ENCODE measurements at regions not wholly inside any gene's neighbourhood (a gene's known extent, or its start where the extent isn't known, plus 50 kb on each side); places are given as distances from the start of the nearest gene placed in this dataset.

DNA sequence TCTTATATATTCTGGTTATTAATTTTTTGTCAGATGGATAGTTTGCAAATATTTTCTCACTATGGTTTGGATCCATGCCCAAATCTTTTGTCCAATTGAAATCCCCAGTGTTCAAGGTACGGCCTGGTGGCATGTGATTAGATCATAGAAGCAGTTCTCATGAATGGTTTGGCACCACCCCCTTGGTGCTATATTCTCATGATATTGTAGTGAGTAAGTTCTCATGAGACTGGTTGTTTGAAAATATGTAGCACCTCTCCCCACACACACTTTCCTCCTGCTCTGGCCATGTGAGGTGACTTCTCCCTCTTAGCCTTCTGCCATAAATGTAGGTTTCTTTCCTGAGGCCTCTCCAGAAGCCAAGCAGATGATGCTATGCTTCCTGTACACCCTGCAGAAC, 107.7 kb upstream of the KYNU start:
- Histone ChIP-seq H3K4me2 (ENCODE audit: insufficient read depth in 1 of 2, low read depth in 2 of 2, low read length in 2 of 2) (no peak overlapping the region), H4K8ac (ENCODE audit: extremely low read depth, insufficient read depth, low read length) (no peak overlapping the region), H3K23me2 (ENCODE audit: low read depth, low read length) (no peaks in the 10 kb centered on the region), H3K56ac (replicated peaks; ENCODE audit: insufficient read length, low read depth, low read length) (no peak overlapping the region), H3K9me3 (ENCODE audit: insufficient read depth in 2 of 2, low read depth in 1 of 2, low read length in 1 of 2) (peaks cover 17 to 19% of the 10 kb centered on the region in 2 experiments), H3K14ac (ENCODE audit: insufficient read length) (no peak overlapping the region), H2BK20ac (ENCODE audit: low read length) (no peak overlapping the region), H2AK5ac (ENCODE audit: low read depth, low read length) (no peak overlapping the region), H4K20me1 (replicated peaks in 1 of 2; ENCODE audit: control insufficient read depth in 1 of 2, insufficient read depth in 2 of 2, low read length in 2 of 2) (no peaks in the 10 kb centered on the region), H2BK120ac (replicated peaks; ENCODE audit: low read depth, low read length) (no peak overlapping the region), H3K23ac (ENCODE audit: insufficient read length) (no peak overlapping the region), H2BK5ac (ENCODE audit: low read depth, low read length) (no peak overlapping the region), H4K5ac (ENCODE audit: insufficient read length, low read depth, low read length) (no peak overlapping the region), H3K27me3 (replicated peaks in 1 of 4; ENCODE audit: control insufficient read depth in 3 of 4, extremely low read depth in 1 of 4, insufficient read depth in 3 of 4, low read length in 3 of 4) (no peaks in the 10 kb centered on the region), H2BK12ac (ENCODE audit: low read depth, low read length) (no peak overlapping the region), H2BK15ac (ENCODE audit: low read length) (no peak overlapping the region), H3K4me1 (replicated peaks in 1 of 4; ENCODE audit: control insufficient read depth in 3 of 4, insufficient read depth in 4 of 4, low read length in 3 of 4) (no peaks in the 10 kb centered on the region), H4K91ac (replicated peaks; ENCODE audit: insufficient read length, low read length) (no peak overlapping the region), H3K79me2 (ENCODE audit: control insufficient read depth in 1 of 2, insufficient read depth in 2 of 2, low read length in 2 of 2) (no peaks in the 10 kb centered on the region), H3K9ac (replicated peaks in 1 of 4; ENCODE audit: extremely low read depth in 1 of 4, low read depth in 3 of 4, low read length in 3 of 4) (no peak overlapping the region), H3K18ac (ENCODE audit: extremely low read depth, low read length) (no peak overlapping the region), H2AFZ (ENCODE audit: low read length) (no peak overlapping the region), H3K4me3 (ENCODE audit: extremely low read depth in 1 of 4, insufficient read depth in 2 of 4, low read depth in 3 of 4, low read length in 4 of 4) (no peak overlapping the region), H3K27ac (ENCODE audit: low read depth, low read length) (no peak overlapping the region), H3K36me3 (ENCODE audit: control insufficient read depth in 2 of 4, insufficient read depth in 4 of 4, low read length in 3 of 4) (peaks cover 0 to 5% (median 0%) of the 10 kb centered on the region in 4 experiments; a peak in 1 of 8 replicates), H3K4ac (replicated peaks; ENCODE audit: insufficient read length, low read depth, low read length) (no peak overlapping the region), H3K79me1 (ENCODE audit: low read depth, low read length) (no peaks in the 10 kb centered on the region)
- WGBS, 2 experiments (ENCODE audit: extremely low coverage in 1 of 2, insufficient coverage in 1 of 2, insufficient read length in 1 of 2, insufficient replicate concordance in 2 of 2, low coverage in 1 of 2, low lambda C conversion rate in 2 of 2, missing lambda C conversion rate in 1 of 2): 96% methylated on average over 1 of the region's 1 CpG; no CpG with 5 or more reads in 1 of the 2 experiments
- ChIA-PET CTCF (ENCODE audit: partially characterized antibody) (no interaction called here), POLR2A (ENCODE audit: partially characterized antibody) (no interaction called here)
- FAIRE-seq (no peak), DNase-seq (ENCODE audit: low read depth in 1 of 2, low spot score in 2 of 2) (no peak)
- TF ChIP-seq CEBPB (IDR thresholded peaks at IDR 0.05; ENCODE audit: low read depth, low read length) (no peak), POLR2A (IDR thresholded peaks at IDR 0.05; ENCODE audit: control extremely low read depth in 1 of 2, low read depth in 2 of 2, low read length in 2 of 2) (no peak), SAP30 (IDR thresholded peaks at IDR 0.05; ENCODE audit: insufficient read depth, insufficient replicate concordance, low read length) (no peak), CTBP2 (IDR thresholded peaks at IDR 0.05; ENCODE audit: borderline replicate concordance, insufficient read depth, insufficient read length, low read length) (no peak), CBX5 (IDR thresholded peaks at IDR 0.05; ENCODE audit: low read depth, low read length) (no peak), CHD1 (IDR thresholded peaks at IDR 0.05; ENCODE audit: low read depth, low read length) (no peak), MAFK (IDR thresholded peaks at IDR 0.05; ENCODE audit: low read depth, low read length) (no peak), YY1 (IDR thresholded peaks at IDR 0.05; ENCODE audit: low read depth, low read length) (no peak), SRF (IDR thresholded peaks at IDR 0.05; ENCODE audit: low read depth, low read length) (no peak), GTF2F1 (IDR thresholded peaks at IDR 0.05; ENCODE audit: borderline replicate concordance, low read depth, low read length) (no peak), KDM5A (IDR thresholded peaks at IDR 0.05; ENCODE audit: low read length) (no peak), RFX5 (IDR thresholded peaks at IDR 0.05; ENCODE audit: borderline replicate concordance, low read depth, low read length) (no peak), EZH2 (IDR thresholded peaks at IDR 0.05; ENCODE audit: low read depth, low read length, severe bottlenecking) (no peak), ZNF274 (IDR thresholded peaks at IDR 0.05; ENCODE audit: borderline replicate concordance, extremely low read depth, low read length) (no peak), KDM4A (IDR thresholded peaks at IDR 0.05; ENCODE audit: low read depth, low read length, severe bottlenecking) (no peak)
- TF ChIP-seq, protein P1, sequence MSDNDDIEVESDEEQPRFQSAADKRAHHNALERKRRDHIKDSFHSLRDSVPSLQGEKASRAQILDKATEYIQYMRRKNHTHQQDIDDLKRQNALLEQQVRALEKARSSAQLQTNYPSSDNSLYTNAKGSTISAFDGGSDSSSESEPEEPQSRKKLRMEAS (IDR thresholded peaks at IDR 0.05): no peak

Data from H1 (cell line).